Trophoblast cell (in vitro differentiated cells and primary cell): ENCODE measurements at regions not wholly inside any gene's neighbourhood (a gene's known extent, or its start where the extent isn't known, plus 50 kb on each side); places are given as distances from the start of the nearest gene placed in this dataset.

Source experiments
- DNase-seq, 2 donors: peaks; one replicate each; pipeline ENCODE4 v3.0.0-alpha.2; 2016
- H2AFZ ChIP-seq: 2 replicates; pipeline ENCODE4 v1.6.1; 2013; ENCODE audit warnings: low read length, moderate library complexity, mild to moderate bottlenecking; ENCODE audit not compliant: insufficient read depth, poor library complexity
- H2AK5ac ChIP-seq: 2 replicates; pipeline ENCODE4 v1.6.1; 2013; ENCODE audit warnings: mild to moderate bottlenecking, low read length
- H2BK120ac ChIP-seq: 2 replicates; pipeline ENCODE4 v1.6.1; 2013; ENCODE audit warnings: low read length, mild to moderate bottlenecking, moderate library complexity; ENCODE audit not compliant: insufficient read depth, poor library complexity
- H2BK12ac ChIP-seq: 2 replicates; pipeline ENCODE4 v1.6.1; 2013; ENCODE audit warnings: mild to moderate bottlenecking, low read length, moderate library complexity
- H2BK5ac ChIP-seq: 2 replicates; pipeline ENCODE4 v1.6.1; 2013; ENCODE audit warnings: low read length, low read depth, moderate library complexity, mild to moderate bottlenecking; ENCODE audit not compliant: poor library complexity
- H3K14ac ChIP-seq: 2 replicates; pipeline ENCODE4 v1.6.1; 2013; ENCODE audit warnings: mild to moderate bottlenecking, low read length
- H3K18ac ChIP-seq: 2 replicates; pipeline ENCODE4 v1.6.1; 2013; ENCODE audit warnings: mild to moderate bottlenecking, low read length
- H3K23ac ChIP-seq: 2 replicates; pipeline ENCODE4 v1.6.1; 2013; ENCODE audit warnings: low read length
- H3K27ac ChIP-seq: 2 replicates; pipeline ENCODE4 v1.5.1; 2013; ENCODE audit warnings: low read depth, mild to moderate bottlenecking, inconsistent platforms, low read length, moderate library complexity
- H3K27me3 ChIP-seq: 2 replicates; pipeline ENCODE4 v1.6.1; 2013; ENCODE audit warnings: inconsistent platforms, mild to moderate bottlenecking, low read length, moderate library complexity; ENCODE audit not compliant: insufficient read depth
- H3K36me3 ChIP-seq, 2 experiments: 1 replicate in 1 of 2; 2 replicates in 1 of 2; pipeline ENCODE4 v1.6.1; 2013; ENCODE audit warnings: low read length in 2 of 2, mild to moderate bottlenecking in 2 of 2, moderate library complexity in 1 of 2; ENCODE audit not compliant: insufficient read depth in 2 of 2, control insufficient read depth in 1 of 2
- H3K4ac ChIP-seq: 2 replicates; pipeline ENCODE4 v1.6.1; 2013; ENCODE audit warnings: low read depth, mild to moderate bottlenecking, low read length, moderate library complexity
- H3K4me1 ChIP-seq, 2 experiments: 1 replicate in 1 of 2; 2 replicates in 1 of 2; pipeline ENCODE4 v1.6.1; 2013; ENCODE audit warnings: low read length in 2 of 2, mild to moderate bottlenecking in 2 of 2, moderate library complexity in 1 of 2; ENCODE audit not compliant: insufficient read depth in 2 of 2, control insufficient read depth in 1 of 2
- H3K4me2 ChIP-seq: 2 replicates; pipeline ENCODE4 v1.6.1; 2013; ENCODE audit warnings: inconsistent platforms, mild to moderate bottlenecking, low read length, moderate library complexity
- H3K4me3 ChIP-seq: 2 replicates; pipeline ENCODE4 v1.5.1; 2013; ENCODE audit warnings: mild to moderate bottlenecking, low read depth, low read length, inconsistent platforms
- H3K79me1 ChIP-seq: one replicate; pipeline ENCODE4 v1.6.1; 2013; ENCODE audit warnings: low read length
- H3K79me2 ChIP-seq: 2 replicates; pipeline ENCODE4 v1.6.1; 2013; ENCODE audit warnings: low read length, mild to moderate bottlenecking; ENCODE audit not compliant: control insufficient read depth, insufficient read depth, poor library complexity
- H3K9ac ChIP-seq: 2 replicates; pipeline ENCODE4 v1.6.1; 2013; ENCODE audit warnings: mild to moderate bottlenecking, low read length
- H3K9me3 ChIP-seq: 2 replicates; pipeline ENCODE4 v1.6.1; 2013; ENCODE audit warnings: low read depth, mild to moderate bottlenecking, control low read depth, inconsistent platforms, low read length; ENCODE audit not compliant: insufficient read depth
- H4K12ac ChIP-seq: 2 replicates; pipeline ENCODE4 v1.6.1; 2013; ENCODE audit warnings: low read depth, mild to moderate bottlenecking, low read length, moderate library complexity
- H4K8ac ChIP-seq: 2 replicates; pipeline ENCODE4 v1.6.1; 2013; ENCODE audit warnings: low read depth, mild to moderate bottlenecking, low read length, moderate library complexity
- H4K91ac ChIP-seq: one replicate; pipeline ENCODE4 v1.6.1; 2013; ENCODE audit warnings: low read depth, mild to moderate bottlenecking, low read length, moderate library complexity
- WGBS: extraction: QIAGEN DNeasy Blood & Tissue Kit; methylation state at CpG from one replicate; pipeline ENCODE4 v1.1.7; 2013; ENCODE audit warnings: missing lambda C conversion rate; ENCODE audit not compliant: insufficient read length, insufficient coverage; ENCODE audit errors: extremely low coverage; 5-methylcytosine and 5-hydroxymethylcytosine counted together

GRCh38 chr1:100642826-100643225, 76.7 kb upstream of the VCAM1 start:
- no CpG with 5 or more reads among the region's 2 CpGs for WGBS
- H4K91ac ChIP-seq = no peak overlapping the region
- H3K9me3 ChIP-seq = no peaks in the 10 kb centered on the region
- H3K79me1 ChIP-seq = no peaks in the 10 kb centered on the region
- no peak overlapping the region for H3K4me2 ChIP-seq
- no peaks in the 10 kb centered on the region for H3K4me1 ChIP-seq
- no peak overlapping the region for H3K14ac ChIP-seq
- no peak overlapping the region for H4K8ac ChIP-seq
- H3K23ac ChIP-seq = no peak overlapping the region
- no peak overlapping the region for H4K12ac ChIP-seq
- no peak overlapping the region for H2BK5ac ChIP-seq
- DNase-seq = no peak
- H3K27me3 ChIP-seq = no peaks in the 10 kb centered on the region
- no peak overlapping the region for H2AK5ac ChIP-seq
- H2AFZ ChIP-seq = no peak overlapping the region
- no peak overlapping the region for H3K18ac ChIP-seq
- H3K27ac ChIP-seq = no peak overlapping the region
- no peaks in the 10 kb centered on the region for H3K36me3 ChIP-seq
- H2BK12ac ChIP-seq = no peak overlapping the region
- no peak overlapping the region for H2BK120ac ChIP-seq
- H3K9ac ChIP-seq = no peak overlapping the region
- H3K79me2 ChIP-seq = no peaks in the 10 kb centered on the region
- H3K4me3 ChIP-seq = no peak overlapping the region
- no peak overlapping the region for H3K4ac ChIP-seq

- no peak for DNase-seq
- Histone ChIP-seq H4K8ac (no peak overlapping the region), H3K9ac (no peak overlapping the region), H2AFZ (no peak overlapping the region), H3K27ac (no peak overlapping the region), H2BK5ac (no peak overlapping the region), H4K12ac (no peak overlapping the region), H3K9me3 (no peaks in the 10 kb centered on the region), H4K91ac (no peak overlapping the region), H3K23ac (no peak overlapping the region), H3K4me1 (no peaks in the 10 kb centered on the region), H3K4me3 (no peak overlapping the region), H2BK120ac (no peak overlapping the region), H3K36me3 (no peaks in the 10 kb centered on the region), H2AK5ac (no peak overlapping the region), H3K79me2 (no peaks in the 10 kb centered on the region), H3K27me3 (no peaks in the 10 kb centered on the region), H3K4ac (no peak overlapping the region), H3K18ac (no peak overlapping the region), H3K14ac (no peak overlapping the region), H2BK12ac (no peak overlapping the region), H3K79me1 (no peaks in the 10 kb centered on the region), H3K4me2 (no peak overlapping the region)
- WGBS = no CpG with 5 or more reads among the region's 4 CpGs
These were observed 75.9 kb upstream of the VCAM1 start for GRCh38 chr1:100643471-100644196.

DNA sequence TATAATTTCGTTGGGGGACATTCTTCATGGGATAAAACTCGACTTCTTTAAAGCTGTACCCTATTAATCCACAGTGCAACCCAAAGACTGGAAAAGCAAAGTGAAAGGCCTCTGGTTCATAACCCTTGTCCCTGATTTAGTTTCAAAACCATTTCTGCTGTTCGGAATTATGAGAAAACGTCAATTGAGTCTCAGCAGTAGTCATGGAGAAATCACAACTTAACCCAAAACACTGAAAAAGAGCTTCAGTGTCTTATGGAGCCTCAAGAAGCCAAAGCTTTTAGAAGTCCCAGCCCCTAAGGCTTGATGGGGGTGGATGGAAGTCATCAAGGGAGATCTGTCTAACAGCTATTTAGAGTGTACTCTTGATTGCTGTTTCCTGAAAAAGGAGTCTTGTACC, 73.5 kb upstream of the VCAM1 start:
- no CpG with 5 or more reads among the region's 4 CpGs for WGBS
- H2AFZ ChIP-seq = no peak overlapping the region
- no peak overlapping the region for H3K9ac ChIP-seq
- no peak overlapping the region for H2BK5ac ChIP-seq
- no peaks in the 10 kb centered on the region for H3K4me1 ChIP-seq
- DNase-seq = no peak
- H3K4ac ChIP-seq = no peak overlapping the region
- H4K8ac ChIP-seq = no peak overlapping the region
- H3K4me3 ChIP-seq = no peak overlapping the region
- H2BK120ac ChIP-seq = no peak overlapping the region
- H3K18ac ChIP-seq = no peak overlapping the region
- no peak overlapping the region for H2AK5ac ChIP-seq
- H2BK12ac ChIP-seq = no peak overlapping the region
- H4K91ac ChIP-seq = no peak overlapping the region
- H3K14ac ChIP-seq = no peak overlapping the region
- no peaks in the 10 kb centered on the region for H3K79me1 ChIP-seq
- H3K79me2 ChIP-seq = no peaks in the 10 kb centered on the region
- H3K27ac ChIP-seq = no peak overlapping the region
- H3K9me3 ChIP-seq = no peaks in the 10 kb centered on the region
- H3K27me3 ChIP-seq = no peaks in the 10 kb centered on the region
- no peak overlapping the region for H4K12ac ChIP-seq
- no peak overlapping the region for H3K4me2 ChIP-seq
- H3K36me3 ChIP-seq = no peaks in the 10 kb centered on the region
- no peak overlapping the region for H3K23ac ChIP-seq

- Histone ChIP-seq H3K9me3 (no peaks in the 10 kb centered on the region), H3K27me3 (no peaks in the 10 kb centered on the region), H3K79me1 (no peaks in the 10 kb centered on the region), H3K18ac (no peak overlapping the region), H2AFZ (no peak overlapping the region), H3K27ac (no peak overlapping the region), H3K23ac (no peak overlapping the region), H3K4me2 (no peak overlapping the region), H3K36me3 (no peaks in the 10 kb centered on the region), H3K4me1 (no peaks in the 10 kb centered on the region), H3K79me2 (no peaks in the 10 kb centered on the region), H3K4ac (no peak overlapping the region), H2BK5ac (no peak overlapping the region), H2BK12ac (no peak overlapping the region), H3K14ac (no peak overlapping the region), H2BK120ac (no peak overlapping the region), H4K8ac (no peak overlapping the region), H4K91ac (no peak overlapping the region), H2AK5ac (no peak overlapping the region), H3K4me3 (no peak overlapping the region), H4K12ac (no peak overlapping the region), H3K9ac (no peak overlapping the region)
- DNase-seq = no peak
- no CpG with 5 or more reads among the region's 1 CpG for WGBS
These were observed 70.4 kb upstream of the VCAM1 start for GRCh38 chr1:100649146-100649545.
